ENCODE measurements at regions not wholly inside any gene's neighbourhood (a gene's known extent, or its start where the extent isn't known, plus 50 kb on each side); places are given as distances from the start of the nearest gene placed in this dataset.
"Not testable (repeated sequence)": the region's sequence is repeated elsewhere in the genome, so short reads cannot be mapped to it uniquely, and the experiment has no call there.

DNA sequence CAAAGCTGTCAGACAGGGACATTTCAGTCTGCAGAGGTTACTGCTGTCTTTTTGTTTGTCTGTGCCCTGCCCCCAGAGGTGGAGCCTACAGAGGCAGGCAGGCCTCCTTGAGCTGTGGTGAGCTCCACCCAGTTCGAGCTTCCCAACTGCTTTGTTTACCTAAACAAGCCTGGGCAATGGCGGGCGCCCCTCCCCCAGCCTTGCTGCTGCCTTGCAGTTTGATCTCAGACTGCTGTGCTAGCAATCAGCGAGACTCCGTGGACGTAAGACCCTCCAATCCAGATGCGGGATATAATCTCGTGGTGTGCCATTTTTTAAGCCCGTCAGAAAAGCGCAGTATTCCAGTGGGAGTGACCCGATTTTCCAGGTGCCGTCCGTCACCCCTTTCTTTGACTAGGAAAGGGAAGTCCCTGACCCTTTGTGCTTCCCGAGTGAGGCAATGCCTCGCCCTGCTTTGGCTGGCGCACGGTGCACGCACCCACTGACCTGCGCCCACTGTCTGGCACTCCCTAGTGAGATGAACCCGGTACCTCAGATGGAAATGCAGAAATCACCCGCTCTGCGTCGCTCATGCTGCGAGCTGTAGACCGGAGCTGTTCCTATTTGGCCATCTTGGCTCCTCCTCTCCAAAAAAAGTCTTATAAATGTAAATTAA, 54.1 kb upstream of the RIMS1 start:
- TF ChIP-seq, protein P1, sequence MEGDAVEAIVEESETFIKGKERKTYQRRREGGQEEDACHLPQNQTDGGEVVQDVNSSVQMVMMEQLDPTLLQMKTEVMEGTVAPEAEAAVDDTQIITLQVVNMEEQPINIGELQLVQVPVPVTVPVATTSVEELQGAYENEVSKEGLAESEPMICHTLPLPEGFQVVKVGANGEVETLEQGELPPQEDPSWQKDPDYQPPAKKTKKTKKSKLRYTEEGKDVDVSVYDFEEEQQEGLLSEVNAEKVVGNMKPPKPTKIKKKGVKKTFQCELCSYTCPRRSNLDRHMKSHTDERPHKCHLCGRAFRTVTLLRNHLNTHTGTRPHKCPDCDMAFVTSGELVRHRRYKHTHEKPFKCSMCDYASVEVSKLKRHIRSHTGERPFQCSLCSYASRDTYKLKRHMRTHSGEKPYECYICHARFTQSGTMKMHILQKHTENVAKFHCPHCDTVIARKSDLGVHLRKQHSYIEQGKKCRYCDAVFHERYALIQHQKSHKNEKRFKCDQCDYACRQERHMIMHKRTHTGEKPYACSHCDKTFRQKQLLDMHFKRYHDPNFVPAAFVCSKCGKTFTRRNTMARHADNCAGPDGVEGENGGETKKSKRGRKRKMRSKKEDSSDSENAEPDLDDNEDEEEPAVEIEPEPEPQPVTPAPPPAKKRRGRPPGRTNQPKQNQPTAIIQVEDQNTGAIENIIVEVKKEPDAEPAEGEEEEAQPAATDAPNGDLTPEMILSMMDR (IDR thresholded peaks at IDR 0.05) = not testable (repeated sequence)
- not testable (repeated sequence) for TF ChIP-seq POLR2A (IDR thresholded peaks at IDR 0.05)

Measured in esophagus squamous epithelium (tissue), 4 donors.